GM19351 (cell line): ENCODE measurements at regions not wholly inside any gene's neighbourhood (a gene's known extent, or its start where the extent isn't known, plus 50 kb on each side); places are given as distances from the start of the nearest gene placed in this dataset.
"Not testable (repeated sequence)": the region's sequence is repeated elsewhere in the genome, so short reads cannot be mapped to it uniquely, and the experiment has no call there.

ENCODE experiments used
- ATAC-seq: cut with Tn5 transposase; IDR thresholded peaks from one replicate; pipeline ENCODE4 v1.9.1; 2021; ENCODE audit warnings: mild to moderate bottlenecking, moderate library complexity; ENCODE audit not compliant: unreplicated experiment

- not testable (repeated sequence) for ATAC-seq
These were observed 99.8 kb upstream of the IRX4 start for GRCh38 chr5:1982561-1982960.

GRCh38 chr5:1975898-1976765 is 93.4 kb upstream of the IRX4 start:
- ATAC-seq: no peak

- no peak for ATAC-seq
These were observed 92.6 kb upstream of the IRX4 start for GRCh38 chr5:1975406-1975715.

GRCh38 chr5:1974501-1975405 is 92.0 kb upstream of the IRX4 start:
- ATAC-seq: no peak

- no peak for ATAC-seq
These were observed 91.4 kb upstream of the IRX4 start for GRCh38 chr5:1974081-1974480.

GRCh38 chr5:1973391-1974013 is 90.8 kb upstream of the IRX4 start:
- no peak for ATAC-seq

- ATAC-seq: no peak
These were observed 89.2 kb upstream of the IRX4 start for GRCh38 chr5:1971944-1972343.

- ATAC-seq: no peak
These were observed 85.0 kb upstream of the IRX4 start for GRCh38 chr5:1967736-1968135.

GRCh38 chr5:1966461-1966860 is 83.7 kb upstream of the IRX4 start:
- ATAC-seq: no peak

GRCh38 chr5:1965925-1966324 is 83.2 kb upstream of the IRX4 start:
- no peak for ATAC-seq

- no peak for ATAC-seq
These were observed 81.3 kb upstream of the IRX4 start for GRCh38 chr5:1963941-1964451.

- no peak for ATAC-seq
These were observed 80.6 kb upstream of the IRX4 start for GRCh38 chr5:1963358-1963757.

GRCh38 chr5:1962619-1963355 is 80.1 kb upstream of the IRX4 start:
- no peak for ATAC-seq

GRCh38 chr5:1961952-1962595 is 79.3 kb upstream of the IRX4 start:
- no peak for ATAC-seq

GRCh38 chr5:1961304-1961946 is 78.7 kb upstream of the IRX4 start:
- ATAC-seq: no peak

GRCh38 chr5:1960595-1961303 is 78.0 kb upstream of the IRX4 start:
- no peak for ATAC-seq

GRCh38 chr5:1959725-1960581 is 77.2 kb upstream of the IRX4 start:
- no peak for ATAC-seq

- ATAC-seq: no peak
These were observed 76.5 kb upstream of the IRX4 start for GRCh38 chr5:1959231-1959630.
